ENCODE measurements at regions not wholly inside any gene's neighbourhood (a gene's known extent, or its start where the extent isn't known, plus 50 kb on each side); places are given as distances from the start of the nearest gene placed in this dataset.

DNA sequence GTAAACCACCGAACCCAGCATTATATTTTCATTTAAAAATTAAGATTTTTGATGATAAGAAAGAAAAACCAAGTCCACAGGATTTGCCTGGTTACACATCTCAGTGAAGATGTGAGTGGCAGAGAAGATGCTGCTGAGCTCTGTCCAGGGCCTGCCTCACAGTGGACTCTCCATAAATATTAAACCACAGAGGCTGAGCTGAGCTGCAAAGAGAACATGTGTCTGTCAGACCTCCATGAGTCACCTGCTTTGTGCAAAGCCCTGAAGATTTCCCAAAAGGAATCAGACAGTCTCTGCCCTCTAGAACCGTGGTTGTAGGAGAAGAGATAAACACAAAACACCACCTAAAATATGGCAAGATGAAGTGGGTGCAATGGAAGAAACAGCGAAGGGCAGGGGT lies 127.2 kb upstream of the TSC22D1 start:
- Histone ChIP-seq H3K9me2 (ENCODE audit: low read depth, low read length) (no peaks in the 10 kb centered on the region), H3F3A (ENCODE audit: insufficient read depth, low read length) (no peaks in the 10 kb centered on the region), H3K4me1 (ENCODE audit: insufficient read depth, low read length, severe bottlenecking) (no peaks in the 10 kb centered on the region), H3K27ac (ENCODE audit: low read depth, low read length, poor library complexity, severe bottlenecking) (no peak overlapping the region), H3K79me2 (ENCODE audit: insufficient read depth, low read length) (no peaks in the 10 kb centered on the region), H2AFZ (ENCODE audit: low read length) (no peak overlapping the region), H3K27me3 (ENCODE audit: insufficient read depth, low read length) (no peaks in the 10 kb centered on the region), H4K20me1 (ENCODE audit: insufficient read depth, low read length) (no peaks in the 10 kb centered on the region), H3K9ac (ENCODE audit: low read length) (no peak overlapping the region), H3K4me2 (ENCODE audit: low read length) (no peak overlapping the region), H3K36me3 (ENCODE audit: insufficient read depth, low read length) (no peaks in the 10 kb centered on the region), H3K4me3 (ENCODE audit: low read depth, low read length, poor library complexity, severe bottlenecking) (no peak overlapping the region), H3K9me3 (ENCODE audit: low read length) (no peaks in the 10 kb centered on the region)
- no peak for TF ChIP-seq EZH2 (IDR thresholded peaks at IDR 0.05; ENCODE audit: borderline replicate concordance, low read length)
- TF ChIP-seq, protein P1, sequence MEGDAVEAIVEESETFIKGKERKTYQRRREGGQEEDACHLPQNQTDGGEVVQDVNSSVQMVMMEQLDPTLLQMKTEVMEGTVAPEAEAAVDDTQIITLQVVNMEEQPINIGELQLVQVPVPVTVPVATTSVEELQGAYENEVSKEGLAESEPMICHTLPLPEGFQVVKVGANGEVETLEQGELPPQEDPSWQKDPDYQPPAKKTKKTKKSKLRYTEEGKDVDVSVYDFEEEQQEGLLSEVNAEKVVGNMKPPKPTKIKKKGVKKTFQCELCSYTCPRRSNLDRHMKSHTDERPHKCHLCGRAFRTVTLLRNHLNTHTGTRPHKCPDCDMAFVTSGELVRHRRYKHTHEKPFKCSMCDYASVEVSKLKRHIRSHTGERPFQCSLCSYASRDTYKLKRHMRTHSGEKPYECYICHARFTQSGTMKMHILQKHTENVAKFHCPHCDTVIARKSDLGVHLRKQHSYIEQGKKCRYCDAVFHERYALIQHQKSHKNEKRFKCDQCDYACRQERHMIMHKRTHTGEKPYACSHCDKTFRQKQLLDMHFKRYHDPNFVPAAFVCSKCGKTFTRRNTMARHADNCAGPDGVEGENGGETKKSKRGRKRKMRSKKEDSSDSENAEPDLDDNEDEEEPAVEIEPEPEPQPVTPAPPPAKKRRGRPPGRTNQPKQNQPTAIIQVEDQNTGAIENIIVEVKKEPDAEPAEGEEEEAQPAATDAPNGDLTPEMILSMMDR (IDR thresholded peaks at IDR 0.05; ENCODE audit: low read length): no peak

DNA sequence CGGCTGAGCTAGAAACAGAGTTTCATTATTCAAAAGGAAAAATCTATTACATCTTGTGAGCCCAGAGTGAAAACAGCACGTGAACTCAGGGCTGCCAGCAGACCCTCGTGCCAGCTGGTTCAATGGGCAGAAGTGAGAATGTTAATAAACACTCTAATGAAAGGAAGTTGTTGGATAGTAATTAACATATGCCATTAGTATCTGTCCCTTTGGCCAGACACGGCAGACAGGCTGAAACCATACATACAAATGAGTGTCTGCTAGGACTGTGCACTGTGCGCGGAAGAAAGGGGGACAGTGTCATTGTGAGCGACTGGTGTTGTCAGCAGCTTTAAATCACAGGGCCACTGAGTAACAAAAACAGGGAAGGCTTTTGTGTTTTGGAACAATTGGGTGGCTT lies 121.9 kb upstream of the TSC22D1 start:
- Histone ChIP-seq H3F3A (ENCODE audit: insufficient read depth, low read length) (no peaks in the 10 kb centered on the region), H3K79me2 (ENCODE audit: insufficient read depth, low read length) (no peaks in the 10 kb centered on the region), H3K4me3 (ENCODE audit: low read depth, low read length, poor library complexity, severe bottlenecking) (no peak overlapping the region), H3K4me1 (ENCODE audit: insufficient read depth, low read length, severe bottlenecking) (no peaks in the 10 kb centered on the region), H3K36me3 (ENCODE audit: insufficient read depth, low read length) (no peaks in the 10 kb centered on the region), H3K9me2 (ENCODE audit: low read depth, low read length) (no peaks in the 10 kb centered on the region), H4K20me1 (ENCODE audit: insufficient read depth, low read length) (no peaks in the 10 kb centered on the region), H3K27me3 (ENCODE audit: insufficient read depth, low read length) (no peaks in the 10 kb centered on the region), H3K27ac (ENCODE audit: low read depth, low read length, poor library complexity, severe bottlenecking) (no peak overlapping the region), H3K4me2 (ENCODE audit: low read length) (no peak overlapping the region), H3K9ac (ENCODE audit: low read length) (no peak overlapping the region), H3K9me3 (ENCODE audit: low read length) (no peaks in the 10 kb centered on the region), H2AFZ (ENCODE audit: low read length) (no peak overlapping the region)
- no peak for TF ChIP-seq EZH2 (IDR thresholded peaks at IDR 0.05; ENCODE audit: borderline replicate concordance, low read length)
- TF ChIP-seq, protein P1 (IDR thresholded peaks at IDR 0.05; ENCODE audit: low read length): no peak

DNA sequence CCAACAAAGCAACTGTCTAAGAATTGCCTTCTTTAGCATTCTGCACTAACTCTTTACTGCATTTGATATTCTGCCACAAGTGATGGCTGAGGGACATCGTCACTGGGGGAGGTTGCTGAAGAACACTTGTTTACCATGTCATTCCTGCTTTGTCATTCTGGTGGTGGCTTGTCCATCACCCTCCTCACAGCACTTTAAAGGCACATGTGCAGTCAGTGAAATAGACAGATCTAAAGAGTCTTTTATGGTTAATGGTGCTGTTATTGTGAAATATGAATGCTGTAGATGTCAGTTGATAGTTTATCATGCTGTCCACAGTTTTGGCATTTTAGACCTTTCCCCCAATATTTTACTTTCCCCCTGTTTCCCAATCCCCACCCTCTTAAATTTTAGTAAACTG lies 120.9 kb upstream of the TSC22D1 start:
- H3K79me2 ChIP-seq (ENCODE audit: insufficient read depth, low read length): no peaks in the 10 kb centered on the region
- no peaks in the 10 kb centered on the region for H4K20me1 ChIP-seq (ENCODE audit: insufficient read depth, low read length)
- TF ChIP-seq, protein P1 (IDR thresholded peaks at IDR 0.05; ENCODE audit: low read length): no peak
- no peak for TF ChIP-seq EZH2 (IDR thresholded peaks at IDR 0.05; ENCODE audit: borderline replicate concordance, low read length)
- no peak overlapping the region for H2AFZ ChIP-seq (ENCODE audit: low read length)
- H3K27ac ChIP-seq (ENCODE audit: low read depth, low read length, poor library complexity, severe bottlenecking): no peak overlapping the region
- no peaks in the 10 kb centered on the region for H3F3A ChIP-seq (ENCODE audit: insufficient read depth, low read length)
- H3K9me2 ChIP-seq (ENCODE audit: low read depth, low read length): no peaks in the 10 kb centered on the region
- no peaks in the 10 kb centered on the region for H3K27me3 ChIP-seq (ENCODE audit: insufficient read depth, low read length)
- no peaks in the 10 kb centered on the region for H3K36me3 ChIP-seq (ENCODE audit: insufficient read depth, low read length)
- no peak overlapping the region for H3K4me3 ChIP-seq (ENCODE audit: low read depth, low read length, poor library complexity, severe bottlenecking)
- H3K4me2 ChIP-seq (ENCODE audit: low read length): no peak overlapping the region
- no peaks in the 10 kb centered on the region for H3K9me3 ChIP-seq (ENCODE audit: low read length)
- H3K9ac ChIP-seq (ENCODE audit: low read length): no peak overlapping the region
- H3K4me1 ChIP-seq (ENCODE audit: insufficient read depth, low read length, severe bottlenecking): no peaks in the 10 kb centered on the region

Data from OCI-LY1 (cell line).